ENCODE measurements at regions not wholly inside any gene's neighbourhood (a gene's known extent, or its start where the extent isn't known, plus 50 kb on each side); places are given as distances from the start of the nearest gene placed in this dataset.
"Not testable (repeated sequence)": the region's sequence is repeated elsewhere in the genome, so short reads cannot be mapped to it uniquely, and the experiment has no call there.

GRCh38 chr15:67920524-67921240 lies 80.8 kb upstream of the RNU6-1 start:
- no peak for DNase-seq

GRCh38 chr15:67922106-67922675 lies 82.3 kb upstream of the RNU6-1 start:
- no peak for DNase-seq

GRCh38 chr15:67922971-67923945 lies 83.4 kb upstream of the RNU6-1 start:
- no peak for DNase-seq

GRCh38 chr15:67924359-67924974 lies 84.6 kb upstream of the RNU6-1 start:
- no peak for DNase-seq

- no peak for DNase-seq
Observed at GRCh38 chr15:67925182-67925581, 85.3 kb upstream of the RNU6-1 start.

- DNase-seq, result no peak
Observed at GRCh38 chr15:67927501-67928168, 87.8 kb upstream of the RNU6-1 start.

GRCh38 chr15:67928666-67929065 lies 88.8 kb upstream of the RNU6-1 start:
- DNase-seq, result no peak

GRCh38 chr15:67930720-67931119 lies 90.9 kb upstream of the RNU6-1 start:
- no peak for DNase-seq

- no peak for DNase-seq
Observed at GRCh38 chr15:67931861-67932260, 92.0 kb upstream of the RNU6-1 start.

- DNase-seq, result not testable (repeated sequence)
Observed at GRCh38 chr15:67934126-67934525, 94.3 kb upstream of the RNU6-1 start.

GRCh38 chr15:67935244-67935643 lies 95.4 kb upstream of the RNU6-1 start:
- DNase-seq, result no peak

- DNase-seq, result no peak
Observed at GRCh38 chr15:67936258-67936657, 96.4 kb upstream of the RNU6-1 start.

GRCh38 chr15:67937153-67937761 lies 97.4 kb upstream of the RNU6-1 start:
- DNase-seq, result no peak

- DNase-seq, result not testable (repeated sequence)
Observed at GRCh38 chr15:67939179-67939578, 99.3 kb upstream of the RNU6-1 start.

GRCh38 chr15:67939588-67940323 lies 99.9 kb upstream of the RNU6-1 start:
- DNase-seq, result not testable (repeated sequence)

- DNase-seq, result no peak
Observed at GRCh38 chr15:67940324-67940719, 100.5 kb upstream of the RNU6-1 start.

GRCh38 chr15:67941648-67942310 lies 101.9 kb upstream of the RNU6-1 start:
- no peak for DNase-seq

GRCh38 chr15:67943475-67943874 lies 103.6 kb upstream of the RNU6-1 start:
- no peak for DNase-seq

- no peak for DNase-seq
Observed at GRCh38 chr15:67944010-67944641, 104.3 kb upstream of the RNU6-1 start.

GRCh38 chr15:67945131-67945530 lies 105.3 kb upstream of the RNU6-1 start:
- no peak for DNase-seq
